ENCODE measurements at regions not wholly inside any gene's neighbourhood (a gene's known extent, or its start where the extent isn't known, plus 50 kb on each side); places are given as distances from the start of the nearest gene placed in this dataset.

DNA sequence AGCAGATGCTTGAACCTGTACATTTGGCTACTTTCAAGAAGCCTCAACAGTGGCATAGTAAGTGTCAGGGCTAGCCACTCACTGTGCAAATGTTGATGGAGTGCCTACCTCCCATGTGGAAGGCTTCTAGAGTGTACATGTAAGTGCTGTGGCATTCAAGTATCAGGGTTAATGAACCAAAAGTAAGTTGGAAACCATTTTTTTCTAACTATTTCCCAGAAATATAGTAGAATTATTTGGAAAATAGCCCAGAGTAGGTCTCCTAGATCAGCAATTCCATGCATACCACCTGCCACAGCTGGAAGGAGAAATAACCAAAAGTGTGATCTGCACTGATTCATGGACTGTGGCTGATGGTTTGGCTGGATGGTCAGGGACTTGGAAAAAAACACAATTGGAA, 53.3 kb downstream of the FOXD1 start:
- peak; percentile 81 for DNase-seq

DNA sequence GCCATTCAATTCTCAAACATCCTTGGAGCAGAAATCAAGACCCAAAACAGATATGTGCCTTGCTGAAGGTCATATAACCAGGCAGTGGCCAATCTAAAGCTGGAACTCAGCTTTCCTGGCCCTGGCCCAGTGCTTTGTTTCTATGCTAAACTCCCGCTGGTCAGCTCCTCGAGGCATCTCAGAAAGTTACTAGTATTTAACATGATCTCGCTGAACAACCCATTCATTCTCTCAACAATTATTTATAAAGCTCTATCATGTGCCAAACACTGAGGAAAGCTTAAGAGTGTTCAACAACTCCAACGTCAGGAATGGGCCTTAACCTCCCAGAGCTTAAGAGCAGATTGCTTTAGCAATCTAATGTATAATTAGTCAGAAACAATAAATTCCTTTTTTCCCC, 54.0 kb downstream of the FOXD1 start:
- no peak for DNase-seq

DNA sequence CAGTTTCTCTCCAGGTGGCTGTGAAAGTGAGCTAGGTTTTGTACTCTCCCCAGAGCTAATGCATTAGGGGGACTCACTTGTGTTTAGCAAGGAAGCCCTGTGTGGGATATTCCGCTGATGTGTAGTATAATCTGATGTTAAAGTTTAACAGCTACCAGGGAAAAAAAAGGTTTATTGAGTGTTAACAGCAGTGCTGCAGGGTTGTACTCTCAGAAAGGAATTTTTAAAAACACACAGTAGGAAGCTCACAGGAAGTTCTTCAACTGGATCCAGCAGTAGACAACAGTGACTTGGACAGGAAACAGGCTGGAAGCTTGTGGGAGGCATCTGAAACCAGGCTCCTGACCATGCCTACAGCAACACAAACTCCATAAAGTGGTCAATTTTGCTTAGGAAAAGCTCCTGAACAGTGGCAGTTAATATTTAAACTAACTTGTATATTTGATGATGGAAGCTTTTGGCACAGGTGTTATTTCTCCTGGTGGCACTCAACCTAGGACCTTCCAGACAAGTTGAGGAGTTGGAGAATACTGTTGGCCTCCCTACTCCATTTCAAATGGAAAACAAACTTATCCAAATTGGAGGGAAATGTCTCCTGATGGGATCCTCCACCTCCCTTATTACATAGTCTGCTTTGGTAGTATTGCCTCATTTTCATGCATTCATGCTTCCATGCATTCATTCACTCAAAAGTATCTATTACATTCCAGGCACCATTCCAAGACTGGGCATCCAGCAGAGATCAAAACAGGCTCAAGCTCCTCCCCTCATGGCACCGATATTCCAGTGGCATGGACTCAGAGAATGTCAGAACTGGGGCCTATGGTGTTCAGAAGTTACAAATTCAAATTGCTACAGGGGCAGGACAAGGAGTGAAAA, 54.7 kb downstream of the FOXD1 start:
- peak; percentile 71 for DNase-seq

DNA sequence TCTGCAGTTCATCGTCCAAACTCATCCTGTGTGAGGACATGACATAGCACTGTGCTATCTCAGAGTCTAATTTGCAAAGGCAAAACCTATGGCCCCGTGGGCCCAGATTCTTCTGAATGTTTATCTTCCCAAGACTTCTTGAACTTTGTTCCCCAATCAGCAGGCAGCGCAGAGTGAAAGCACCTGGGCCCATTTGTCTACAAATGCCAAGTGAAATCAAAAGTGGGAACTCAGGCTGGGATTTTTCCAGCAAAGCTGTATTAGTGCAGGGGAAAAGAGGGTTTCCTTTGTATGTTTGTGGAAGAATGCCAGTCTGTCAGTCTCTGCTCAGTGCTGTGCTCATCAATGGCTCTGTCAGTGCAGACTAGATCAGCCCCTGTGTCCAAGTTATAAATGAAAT, 55.8 kb downstream of the FOXD1 start:
- no peak for DNase-seq

DNA sequence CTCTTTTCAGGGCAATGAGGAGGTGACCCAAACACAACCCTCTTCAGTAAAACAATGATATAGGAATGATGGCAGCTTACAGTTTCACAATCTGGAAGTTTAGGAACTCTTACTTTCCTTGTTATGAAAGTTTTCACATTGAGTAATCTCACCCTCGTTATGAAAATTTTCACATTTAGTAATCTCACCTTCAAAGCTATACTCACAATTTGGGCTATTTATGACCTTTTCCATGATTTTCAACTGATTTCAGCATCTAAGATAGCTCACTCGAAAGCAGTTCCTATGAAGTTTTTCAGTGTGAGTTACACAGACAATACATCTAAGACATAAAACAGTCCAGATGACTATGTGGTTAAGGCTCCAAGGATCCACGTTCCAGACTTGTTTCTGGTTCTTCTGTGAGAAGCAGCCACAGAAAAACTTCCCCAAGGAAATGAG, 57.1 kb downstream of the FOXD1 start:
- DNase-seq, result peak; percentile 82

DNA sequence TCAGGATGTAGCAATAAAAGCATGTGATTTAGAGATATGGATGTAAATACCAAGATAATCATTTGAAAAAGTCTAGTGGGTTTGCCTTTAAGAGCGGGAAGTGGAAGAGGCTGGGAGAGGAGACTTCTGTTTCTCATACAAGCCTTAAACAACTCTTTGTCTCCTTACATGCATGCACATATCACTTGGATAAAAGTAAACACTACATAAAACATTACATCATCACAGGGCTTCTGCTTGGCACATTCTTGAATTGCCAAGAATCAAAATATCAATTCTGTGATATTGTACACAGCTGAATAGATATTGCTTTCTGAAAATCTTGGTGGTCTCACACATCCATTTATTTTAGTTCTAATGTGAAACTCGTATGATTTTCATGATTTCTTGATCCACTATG, 57.6 kb downstream of the FOXD1 start:
- DNase-seq, result no peak

DNA sequence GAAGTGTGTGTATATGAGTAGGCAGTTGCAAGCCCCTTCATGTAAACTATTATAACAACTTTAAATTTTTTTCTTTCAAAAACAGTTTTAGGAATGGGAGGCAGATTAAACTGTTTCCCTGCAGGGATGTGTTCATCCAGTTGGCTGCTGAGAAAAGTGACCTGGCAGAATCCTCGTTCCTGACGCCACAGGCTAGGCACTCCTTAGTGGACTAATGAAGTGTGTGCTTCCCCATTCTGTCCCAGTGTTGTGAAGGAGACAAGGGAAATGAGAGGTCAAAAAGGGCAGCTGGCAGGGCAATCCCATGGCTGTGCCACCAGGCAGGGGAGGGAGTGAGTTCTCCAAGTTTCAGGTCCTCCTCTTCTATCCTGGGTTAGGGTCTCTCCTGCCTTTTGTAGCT, 59.8 kb downstream of the FOXD1 start:
- DNase-seq, result no peak

DNA sequence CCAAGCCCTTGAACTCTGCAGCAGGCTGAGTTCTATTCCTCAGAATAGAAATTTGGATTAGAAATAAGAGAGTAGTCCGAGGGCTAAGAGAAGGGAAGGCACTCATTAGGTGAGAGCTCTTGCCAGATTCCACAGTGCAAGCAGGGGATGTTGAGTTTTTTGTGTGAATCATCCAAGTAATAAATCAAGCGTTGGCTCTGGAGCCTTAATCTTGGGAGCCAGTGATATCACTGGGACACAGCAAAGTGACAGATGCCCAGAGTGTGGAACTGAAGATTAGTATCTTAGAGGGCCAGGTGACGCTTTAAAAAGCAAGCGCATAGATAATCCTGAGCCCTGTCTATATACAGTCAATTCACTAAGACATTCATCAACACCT, 60.3 kb downstream of the FOXD1 start:
- DNase-seq, result peak; percentile 64

DNA sequence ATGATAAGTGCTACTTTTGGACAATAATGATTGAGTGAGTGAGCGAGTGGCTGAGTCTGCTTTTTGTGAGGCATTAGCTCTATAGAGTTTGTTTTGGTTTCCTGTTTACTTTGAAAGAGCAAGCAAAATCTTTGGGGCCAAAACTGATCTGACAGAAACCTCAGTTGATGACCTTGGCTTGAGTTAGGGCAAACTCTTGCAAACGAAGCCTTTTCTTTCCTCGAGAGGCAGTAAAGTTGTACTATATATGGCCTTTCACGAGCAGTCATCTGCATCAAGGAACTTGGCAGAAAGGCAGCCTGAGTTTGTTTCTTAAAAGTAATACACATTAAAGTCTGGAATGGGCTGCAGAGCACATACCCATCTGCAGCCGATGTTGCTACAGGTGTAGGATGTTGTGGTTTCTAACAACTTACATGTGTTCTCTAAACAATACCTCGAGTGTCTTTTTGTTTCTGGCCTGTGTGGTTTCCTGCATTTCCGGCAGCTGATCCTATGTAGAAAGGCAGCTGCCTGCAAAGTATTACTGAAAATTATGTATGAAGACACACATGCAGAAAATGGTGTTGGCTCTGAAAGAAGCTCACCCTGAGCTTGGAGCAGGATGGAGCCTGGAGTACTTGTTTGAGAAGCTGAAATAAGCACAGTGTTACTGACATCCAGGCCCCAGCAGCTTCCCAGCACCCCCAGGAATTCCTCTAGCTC, 60.8 kb downstream of the FOXD1 start:
- no peak for DNase-seq

DNA sequence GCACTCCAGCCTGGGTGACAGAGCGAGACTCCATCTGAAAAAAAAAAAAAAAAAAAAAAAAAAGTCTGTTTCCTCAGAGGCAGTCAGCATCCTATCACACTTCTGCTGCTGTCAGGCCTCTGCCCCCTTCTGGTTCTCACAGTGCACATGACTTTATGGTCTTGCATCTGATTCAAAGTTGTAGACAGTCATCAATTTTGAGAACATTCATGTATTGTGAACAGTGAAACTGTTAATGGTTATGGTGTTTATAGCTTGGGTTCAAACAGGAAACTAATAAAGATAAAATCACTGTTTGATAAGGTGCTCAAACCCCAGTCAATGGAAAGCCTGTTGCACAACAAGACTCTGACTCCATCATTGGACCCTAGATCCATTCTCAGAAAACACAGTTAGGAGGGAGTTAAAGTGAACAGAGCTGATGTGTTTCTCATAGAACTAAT, 61.4 kb downstream of the FOXD1 start:
- peak; percentile 38 for DNase-seq

DNA sequence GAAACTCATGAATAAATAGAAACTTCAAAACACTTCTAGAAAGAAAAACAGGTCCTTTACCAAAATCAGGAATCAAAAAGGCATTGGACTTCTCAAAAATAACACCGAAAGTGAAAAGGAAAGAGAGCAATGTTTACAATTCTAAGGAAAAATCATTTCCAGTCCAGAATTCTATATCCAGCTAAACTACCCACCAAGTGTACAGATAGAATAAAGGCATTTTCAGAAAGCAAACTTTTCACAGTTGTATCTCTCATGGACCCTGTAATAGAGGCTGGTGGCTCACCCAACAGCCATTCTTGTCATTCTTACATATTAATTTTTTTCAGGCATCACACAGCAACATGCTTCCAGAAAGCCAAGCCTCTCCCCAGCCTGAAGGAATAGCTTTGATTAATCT, 63.7 kb downstream of the FOXD1 start:
- DNase-seq, result no peak

DNA sequence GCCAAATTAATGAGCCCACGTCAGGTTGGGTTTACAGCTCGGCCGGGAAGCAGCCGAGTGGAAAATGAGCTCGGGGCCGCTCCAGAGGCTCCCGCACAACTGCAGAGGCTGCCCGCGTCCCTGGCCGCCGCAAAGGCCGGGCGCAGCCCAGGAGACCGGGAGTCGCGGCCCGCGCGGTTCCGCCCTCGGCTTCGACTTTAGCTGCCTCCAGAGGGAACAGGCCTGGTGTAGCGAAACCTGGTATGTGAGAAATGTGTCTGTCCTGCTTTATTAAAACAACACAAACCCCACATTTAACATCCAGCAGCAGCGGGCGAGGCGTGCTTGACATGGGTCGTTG, 66.2 kb downstream of the FOXD1 start:
- no peak for DNase-seq

DNA sequence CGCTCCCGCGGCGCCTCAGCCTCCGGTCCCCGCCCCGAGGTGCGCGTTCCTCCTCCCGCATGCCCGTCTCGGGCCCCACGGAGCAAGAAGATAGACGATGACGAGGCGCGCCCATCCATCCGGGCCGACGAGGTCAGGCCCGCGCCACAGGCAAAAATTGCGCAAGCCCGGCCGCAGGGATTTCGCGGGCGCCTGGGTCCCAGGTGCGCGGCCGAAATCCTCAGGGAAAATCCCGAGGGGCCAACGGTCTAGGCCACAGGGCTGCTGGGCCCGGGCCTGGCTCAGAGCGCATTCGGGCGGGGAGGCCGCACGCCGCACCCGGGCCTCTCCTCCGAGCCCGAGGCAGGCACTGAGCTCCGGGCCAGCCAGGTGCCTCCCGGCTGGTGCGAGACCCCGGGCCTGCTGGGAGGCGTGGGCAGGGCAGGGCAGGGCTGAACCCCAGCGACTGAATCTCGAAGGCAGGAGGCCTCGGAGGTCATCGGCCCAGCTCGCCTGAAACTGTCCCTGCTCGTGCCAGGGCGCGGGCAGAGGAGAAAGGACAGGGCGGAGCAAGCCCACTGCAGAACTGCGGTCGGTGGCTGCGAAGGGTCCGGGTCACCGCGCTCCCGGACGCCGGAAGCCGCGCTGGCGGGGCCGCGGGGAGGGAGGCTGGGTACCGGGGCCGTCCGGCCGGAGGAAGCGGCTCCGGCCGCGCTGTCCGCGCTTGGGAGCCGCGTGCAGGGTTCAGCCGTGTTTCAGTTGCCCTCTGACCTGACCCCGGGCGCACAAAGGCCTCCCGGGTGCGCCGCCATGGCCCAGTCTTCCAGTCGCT, 66.8 kb downstream of the FOXD1 start:
- DNase-seq, result no peak

DNA sequence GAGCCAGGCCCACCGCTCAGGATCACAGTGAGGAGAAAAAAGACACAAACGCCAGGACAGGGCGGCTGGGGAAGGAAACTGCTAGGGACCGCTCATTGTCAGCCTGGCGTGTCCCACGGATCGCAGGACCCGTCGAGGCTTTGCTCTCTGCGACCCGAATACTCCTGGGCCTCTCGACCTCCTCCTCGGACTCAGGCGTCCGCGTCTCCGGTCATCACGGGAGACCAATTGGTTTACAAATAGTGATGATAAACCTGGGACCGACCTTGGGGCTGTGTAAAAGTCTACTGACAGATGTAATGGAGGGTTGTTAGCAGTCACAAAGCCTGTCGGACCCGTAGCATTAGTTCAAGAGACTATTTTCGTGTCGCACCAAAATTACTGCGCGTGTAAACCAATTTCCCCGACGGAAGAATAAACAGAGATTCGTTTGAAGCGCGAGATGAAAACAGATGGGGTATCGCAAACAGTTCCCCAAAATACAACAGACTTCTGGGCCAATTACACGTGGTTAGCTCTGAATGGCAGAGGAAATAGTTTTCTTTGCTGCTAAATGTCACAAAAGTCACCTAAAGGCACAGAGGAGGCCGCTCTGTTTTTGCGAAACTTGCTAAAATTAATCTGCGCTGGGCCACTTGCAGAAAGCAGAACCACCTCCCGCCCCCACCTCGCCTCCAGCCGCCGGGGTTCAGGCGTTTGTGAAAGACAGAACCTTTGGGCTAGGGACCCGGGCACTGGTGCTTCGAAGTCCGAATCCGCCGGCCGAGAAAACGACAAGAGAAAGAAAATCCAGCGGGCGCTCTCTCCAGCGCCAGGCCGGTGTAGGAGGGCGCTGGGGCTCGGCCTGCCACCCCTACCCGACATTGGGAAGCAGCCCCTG, 67.6 kb downstream of the FOXD1 start:
- DNase-seq, result no peak

DNA sequence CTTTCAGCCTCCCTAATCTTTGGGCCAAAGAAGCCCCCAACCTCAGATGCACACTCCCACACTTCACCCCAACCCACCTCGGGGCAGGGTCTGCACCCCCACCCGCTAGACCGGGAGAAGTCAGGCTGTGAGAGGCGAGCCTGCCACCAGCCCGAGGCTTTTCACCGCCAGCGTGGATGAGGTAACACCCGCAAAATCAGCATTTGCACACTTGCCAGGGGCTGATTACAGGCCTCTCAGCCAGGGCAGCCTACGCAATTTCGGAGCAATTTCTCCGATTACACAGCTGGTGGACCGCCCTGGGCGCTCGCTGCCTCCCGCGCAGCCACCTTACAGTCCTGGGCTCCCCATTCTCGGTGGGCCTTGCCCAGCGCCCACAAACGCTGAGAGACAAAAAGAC, 68.5 kb downstream of the FOXD1 start:
- no peak for DNase-seq

DNA sequence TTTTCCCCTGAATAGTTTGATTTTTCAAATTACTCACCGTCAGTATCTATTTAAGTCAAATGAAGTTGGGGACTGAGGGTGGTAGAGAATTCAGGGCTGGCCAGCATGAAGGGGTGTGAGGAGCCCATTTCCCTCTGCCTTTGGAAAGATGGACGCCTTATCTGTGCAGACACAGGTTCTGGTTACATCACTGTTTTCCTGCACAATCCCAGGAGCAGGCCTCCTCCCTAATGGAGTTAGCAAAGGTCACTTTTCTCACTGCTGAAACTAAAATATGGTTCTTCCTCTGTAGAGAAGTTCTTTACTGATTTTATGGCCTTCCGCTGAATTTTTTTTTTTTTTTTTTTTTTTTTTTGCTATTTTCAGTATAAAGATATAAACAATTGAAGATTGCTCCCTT, 69.1 kb downstream of the FOXD1 start:
- no peak for DNase-seq

DNA sequence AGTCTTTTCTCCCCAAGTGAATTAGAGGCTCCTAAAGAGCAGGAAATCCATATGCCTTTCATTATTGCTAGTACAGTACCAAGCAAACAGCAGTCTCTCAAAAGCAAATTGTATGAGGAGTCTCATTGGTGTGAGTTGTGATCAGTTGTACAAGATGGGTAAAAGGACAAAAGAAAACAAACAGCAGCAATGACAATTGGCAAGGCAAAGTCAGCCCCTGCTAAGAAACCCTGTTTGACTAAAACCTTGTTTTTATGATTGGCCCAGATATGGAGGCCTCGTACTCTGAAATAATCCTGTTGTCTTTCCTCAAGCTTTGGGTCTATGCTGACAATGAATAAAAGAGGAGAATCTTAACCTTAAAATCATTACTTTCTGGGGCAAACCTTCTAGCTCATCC, 69.8 kb downstream of the FOXD1 start:
- no peak for DNase-seq

DNA sequence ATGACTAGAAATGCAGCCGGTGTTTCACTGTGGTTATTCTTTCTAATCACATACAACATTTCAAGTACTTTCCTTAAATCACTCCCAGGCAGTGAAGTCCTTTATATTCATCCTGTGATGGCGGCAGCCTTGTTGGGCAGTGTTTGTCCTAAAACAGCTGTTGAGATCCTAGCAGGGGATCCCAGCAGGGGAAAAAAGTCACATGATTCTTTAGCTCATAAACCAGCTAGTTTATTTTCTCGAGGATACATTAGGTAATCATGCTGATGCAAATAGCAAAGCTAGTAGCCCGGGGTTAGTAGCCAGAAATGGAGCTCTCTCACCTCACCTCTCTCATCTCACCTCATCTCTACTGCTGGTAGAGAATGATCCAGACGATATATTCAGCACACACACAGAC, 70.5 kb downstream of the FOXD1 start:
- DNase-seq, result peak; percentile 53

DNA sequence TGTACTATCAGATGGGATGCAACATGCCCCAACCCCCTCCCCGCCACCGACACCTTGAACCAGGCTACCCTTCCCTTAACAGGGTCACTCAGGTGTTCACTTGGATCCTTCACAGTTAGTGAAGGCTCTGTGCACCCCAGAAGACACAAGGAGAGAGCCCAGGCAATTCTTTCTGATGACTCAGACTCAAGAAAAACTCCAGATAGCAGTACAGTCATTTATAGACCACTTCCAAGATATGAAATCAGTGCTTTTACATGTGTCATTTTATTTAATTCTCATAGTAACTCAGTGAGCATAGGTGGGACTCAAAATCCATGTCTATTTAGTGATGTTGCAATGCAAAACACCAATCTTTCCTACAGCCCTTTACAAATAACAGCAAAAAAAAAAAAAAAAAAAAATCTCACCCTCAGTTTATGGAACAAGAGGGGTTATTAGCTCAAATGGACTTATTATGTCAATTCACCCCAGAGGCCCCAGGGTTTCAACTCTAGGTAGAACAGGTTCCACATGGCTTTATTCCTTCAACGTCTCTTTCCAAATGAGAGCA, 71.9 kb downstream of the FOXD1 start:
- peak; percentile 74 for DNase-seq

DNA sequence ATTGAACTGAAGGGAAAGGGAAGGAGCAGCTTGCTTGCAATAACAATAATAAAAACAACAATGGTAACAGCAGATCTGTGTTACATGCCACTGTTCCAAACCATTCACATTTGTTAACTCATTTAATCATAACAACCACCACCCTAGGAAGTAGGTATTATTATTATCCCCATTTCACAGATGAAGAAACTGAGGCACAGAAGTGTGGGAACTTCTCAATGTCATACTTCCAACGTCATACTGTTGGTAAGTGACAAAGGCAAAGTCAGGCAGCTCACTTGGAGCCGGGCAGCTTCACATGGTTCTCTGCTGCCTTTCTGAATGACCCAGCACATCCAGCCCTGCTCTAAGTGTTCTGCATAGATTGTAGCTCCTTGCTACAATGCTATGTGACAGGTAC, 72.6 kb downstream of the FOXD1 start:
- DNase-seq, result no peak

DNA sequence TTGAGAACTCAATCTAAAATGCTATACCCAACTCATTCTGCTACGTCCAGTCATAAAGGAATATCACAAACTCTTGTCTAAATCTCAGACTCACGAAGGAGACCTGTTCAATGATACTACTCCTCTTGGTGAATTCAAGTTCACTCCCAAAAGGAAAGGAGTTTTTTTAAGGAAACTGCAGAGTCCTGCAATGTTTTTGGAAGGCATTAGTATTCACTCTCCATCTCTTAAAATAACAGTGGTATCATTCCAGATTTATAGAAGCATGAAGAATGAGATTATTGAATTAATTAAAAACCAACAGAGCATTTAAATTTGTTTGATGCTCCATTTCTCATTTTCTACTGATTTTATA, 73.4 kb downstream of the FOXD1 start:
- peak; percentile 34 for DNase-seq
